ENCODE measurements at regions not wholly inside any gene's neighbourhood (a gene's known extent, or its start where the extent isn't known, plus 50 kb on each side); places are given as distances from the start of the nearest gene placed in this dataset.

- Histone ChIP-seq H3K27me3 (ENCODE audit: control insufficient read depth, low read length) (no peaks in the 10 kb centered on the region), H3K36me3 (ENCODE audit: control insufficient read depth, low read length) (no peaks in the 10 kb centered on the region)
- TF ChIP-seq CTCF (IDR thresholded peaks at IDR 0.05; ENCODE audit: low read depth, low read length, poor library complexity, severe bottlenecking) (no peak), EZH2phosphoT487 (IDR thresholded peaks at IDR 0.05; ENCODE audit: borderline replicate concordance, low read length) (no peak)
Measured at GRCh38 chr6:122198922-122199321, 200.5 kb upstream of the HSF2 start.

GRCh38 chr6:122200440-122200839 is 199.0 kb upstream of the HSF2 start:
- no peaks in the 10 kb centered on the region for H3K9me3 ChIP-seq (ENCODE audit: control insufficient read depth, insufficient read depth, low read length)
- no peaks in the 10 kb centered on the region for H3K4me1 ChIP-seq (ENCODE audit: control insufficient read depth, low read length)
- no peaks in the 10 kb centered on the region for H3K27me3 ChIP-seq (ENCODE audit: control insufficient read depth, low read length)
- no peaks in the 10 kb centered on the region for H3K79me2 ChIP-seq (ENCODE audit: control insufficient read depth, low read length)
- no peak overlapping the region for H3K4me3 ChIP-seq (ENCODE audit: low read length)
- no peaks in the 10 kb centered on the region for H3F3A ChIP-seq (ENCODE audit: control insufficient read depth, insufficient read depth)
- H3K9me2 ChIP-seq (replicated peaks; ENCODE audit: control insufficient read depth, low read length), result no peaks in the 10 kb centered on the region
- H3K36me3 ChIP-seq (ENCODE audit: control insufficient read depth, low read length), result no peaks in the 10 kb centered on the region
- no peak for TF ChIP-seq EZH2phosphoT487 (IDR thresholded peaks at IDR 0.05; ENCODE audit: borderline replicate concordance, low read length)
- TF ChIP-seq CTCF (IDR thresholded peaks at IDR 0.05; ENCODE audit: low read depth, low read length, poor library complexity, severe bottlenecking), result no peak
- no peaks in the 10 kb centered on the region for H4K20me1 ChIP-seq (ENCODE audit: control insufficient read depth, insufficient read depth, low read depth, low read length)
- H3K4me2 ChIP-seq (ENCODE audit: low read length), result no peak overlapping the region
- no peak overlapping the region for H3K27ac ChIP-seq (ENCODE audit: low read depth, low read length)

More at GRCh38 chr6:122198922-122199321, 200.5 kb upstream of the HSF2 start:
- no peak overlapping the region for H3K27ac ChIP-seq (ENCODE audit: low read depth, low read length)
- no peak overlapping the region for H3K4me3 ChIP-seq (ENCODE audit: low read length)
- H3K4me1 ChIP-seq (ENCODE audit: control insufficient read depth, low read length), result no peaks in the 10 kb centered on the region
- no peak overlapping the region for H3K4me2 ChIP-seq (ENCODE audit: low read length)
- no peaks in the 10 kb centered on the region for H4K20me1 ChIP-seq (ENCODE audit: control insufficient read depth, insufficient read depth, low read depth, low read length)
- H3F3A ChIP-seq (ENCODE audit: control insufficient read depth, insufficient read depth), result no peaks in the 10 kb centered on the region
- H3K9me2 ChIP-seq (replicated peaks; ENCODE audit: control insufficient read depth, low read length), result no peaks in the 10 kb centered on the region
- H3K9me3 ChIP-seq (ENCODE audit: control insufficient read depth, insufficient read depth, low read length), result no peaks in the 10 kb centered on the region
- no peaks in the 10 kb centered on the region for H3K79me2 ChIP-seq (ENCODE audit: control insufficient read depth, low read length)

- no peaks in the 10 kb centered on the region for H3K79me2 ChIP-seq (ENCODE audit: control insufficient read depth, low read length)
- H3K4me2 ChIP-seq (ENCODE audit: low read length), result no peak overlapping the region
- H3K27ac ChIP-seq (ENCODE audit: low read depth, low read length), result no peak overlapping the region
- H3K27me3 ChIP-seq (ENCODE audit: control insufficient read depth, low read length), result no peaks in the 10 kb centered on the region
- no peaks in the 10 kb centered on the region for H3K4me1 ChIP-seq (ENCODE audit: control insufficient read depth, low read length)
- H3F3A ChIP-seq (ENCODE audit: control insufficient read depth, insufficient read depth), result no peaks in the 10 kb centered on the region
- no peaks in the 10 kb centered on the region for H3K9me3 ChIP-seq (ENCODE audit: control insufficient read depth, insufficient read depth, low read length)
- no peaks in the 10 kb centered on the region for H4K20me1 ChIP-seq (ENCODE audit: control insufficient read depth, insufficient read depth, low read depth, low read length)
- H3K9me2 ChIP-seq (replicated peaks; ENCODE audit: control insufficient read depth, low read length), result no peaks in the 10 kb centered on the region
- no peaks in the 10 kb centered on the region for H3K36me3 ChIP-seq (ENCODE audit: control insufficient read depth, low read length)
- TF ChIP-seq EZH2phosphoT487 (IDR thresholded peaks at IDR 0.05; ENCODE audit: borderline replicate concordance, low read length), result no peak
- no peak for TF ChIP-seq CTCF (IDR thresholded peaks at IDR 0.05; ENCODE audit: low read depth, low read length, poor library complexity, severe bottlenecking)
- H3K4me3 ChIP-seq (ENCODE audit: low read length), result no peak overlapping the region
Measured at GRCh38 chr6:122202576-122203137, 196.8 kb upstream of the HSF2 start.

Data from DOHH2 (cell line).